D341Med (cell line): ENCODE measurements at regions not wholly inside any gene's neighbourhood (a gene's known extent, or its start where the extent isn't known, plus 50 kb on each side); places are given as distances from the start of the nearest gene placed in this dataset.
"Not testable (repeated sequence)": the region's sequence is repeated elsewhere in the genome, so short reads cannot be mapped to it uniquely, and the experiment has no call there.

Experiments used
- DNase-seq: peaks from one replicate; pipeline ENCODE4 v3.0.0; 2012; ENCODE audit warnings: low spot score

DNA sequence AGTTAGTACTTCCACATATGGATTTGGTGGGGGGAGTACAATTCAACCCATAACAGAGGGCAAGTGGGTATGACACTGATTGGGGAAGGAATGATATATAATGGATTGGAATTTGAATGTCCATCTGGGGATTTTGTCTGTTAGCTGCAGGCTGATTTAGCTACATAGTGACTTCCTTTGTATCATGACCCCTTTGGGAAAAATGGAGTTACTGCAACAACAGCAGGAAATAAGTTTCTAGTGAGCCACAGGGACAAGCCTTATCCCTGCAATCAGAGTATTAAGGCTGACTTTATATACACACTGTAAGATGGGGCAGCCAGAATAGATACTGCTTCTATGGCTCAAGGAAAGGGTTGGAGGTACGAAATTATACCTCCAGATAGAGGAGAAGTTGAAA is 404.4 kb upstream of the MEIS1 start:
- no peak for DNase-seq

- no peak for DNase-seq
These were observed 410.5 kb upstream of the MEIS1 start for GRCh38 chr2:66024391-66024790.

DNA sequence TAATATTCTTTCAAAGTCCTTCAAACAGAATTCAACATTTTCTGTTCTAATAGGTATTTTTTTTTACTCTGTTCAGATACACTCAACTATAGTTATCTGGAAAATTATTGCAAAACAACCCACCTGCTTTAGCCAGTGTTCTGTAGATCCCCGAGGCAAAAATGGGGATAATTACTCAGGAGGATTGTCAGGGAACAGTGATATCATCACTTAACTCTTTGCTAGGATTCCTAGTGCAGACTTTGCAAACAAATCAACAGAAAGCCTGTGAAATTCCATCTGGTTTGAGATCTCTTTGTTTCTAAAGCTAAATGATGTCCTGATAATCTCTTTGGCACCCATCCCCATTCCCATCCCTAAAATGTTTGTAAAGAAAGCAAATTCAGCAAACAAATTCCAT is 413.6 kb upstream of the MEIS1 start:
- no peak for DNase-seq

DNA sequence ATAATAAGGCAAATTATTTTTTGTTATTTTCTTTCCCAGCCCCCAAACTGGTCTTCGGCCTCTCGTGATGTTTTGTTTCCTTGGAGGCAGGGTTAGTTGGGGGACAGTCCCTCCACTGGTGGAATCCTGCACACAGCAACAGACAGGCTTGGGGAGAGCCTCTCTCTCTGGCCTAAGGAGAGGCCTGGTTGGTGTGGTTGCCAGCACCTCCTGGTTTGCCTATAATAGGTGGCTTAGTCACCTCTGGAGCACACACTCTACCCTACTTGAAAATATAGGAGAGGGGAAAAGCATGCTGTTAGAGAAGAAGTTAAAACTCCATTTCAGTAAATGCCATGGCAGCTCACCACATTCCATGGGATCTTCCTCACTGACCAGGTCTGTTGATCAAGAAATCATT is 417.2 kb upstream of the MEIS1 start:
- DNase-seq = no peak

GRCh38 chr2:66014450-66014849 is 420.5 kb upstream of the MEIS1 start:
- DNase-seq = no peak

- no peak for DNase-seq
These were observed 421.5 kb upstream of the MEIS1 start for GRCh38 chr2:66013456-66013855.

GRCh38 chr2:66003931-66004330 is 431.0 kb upstream of the MEIS1 start:
- DNase-seq = no peak

GRCh38 chr2:66001538-66001937 is 433.4 kb upstream of the MEIS1 start:
- DNase-seq = no peak

GRCh38 chr2:66000901-66001300 is 434.0 kb upstream of the MEIS1 start:
- no peak for DNase-seq

DNA sequence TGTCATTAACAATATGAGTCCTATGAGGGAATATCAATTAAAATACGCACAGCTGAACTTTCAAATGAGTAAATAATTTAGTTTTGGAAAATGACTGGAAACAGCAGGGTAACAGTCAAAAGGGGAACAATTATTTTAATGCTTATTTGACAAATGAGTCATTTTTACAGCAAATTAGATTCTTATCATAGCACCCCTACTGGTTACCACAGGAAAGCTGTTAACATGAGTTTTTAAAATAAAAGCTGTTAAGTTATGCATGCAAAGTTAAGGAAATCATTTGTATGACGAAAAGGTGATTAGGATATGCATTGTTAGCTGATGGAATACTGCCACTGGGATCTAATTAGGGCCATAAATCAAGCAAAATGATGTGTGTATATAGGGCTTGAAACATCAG is 435.1 kb upstream of the MEIS1 start:
- no peak for DNase-seq

DNA sequence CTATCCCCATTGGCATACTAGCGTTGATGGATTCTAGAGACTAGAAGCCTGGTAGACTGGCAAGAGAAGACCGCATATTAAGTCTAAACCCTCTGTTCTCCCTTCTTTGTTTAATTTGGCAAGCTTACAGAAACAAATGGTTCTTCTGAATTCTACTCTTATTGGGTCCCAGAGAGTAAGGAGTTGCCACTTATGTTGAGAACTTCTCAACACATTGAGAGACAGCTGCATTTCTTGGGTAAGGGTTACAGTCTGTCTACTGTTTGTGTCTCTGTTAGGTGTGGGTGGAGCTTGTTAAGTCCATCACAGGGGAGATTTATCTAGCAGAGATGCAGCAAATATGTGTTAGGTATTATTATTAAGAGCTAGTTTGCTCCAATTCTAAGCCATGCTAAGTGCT is 435.8 kb upstream of the MEIS1 start:
- no peak for DNase-seq

DNA sequence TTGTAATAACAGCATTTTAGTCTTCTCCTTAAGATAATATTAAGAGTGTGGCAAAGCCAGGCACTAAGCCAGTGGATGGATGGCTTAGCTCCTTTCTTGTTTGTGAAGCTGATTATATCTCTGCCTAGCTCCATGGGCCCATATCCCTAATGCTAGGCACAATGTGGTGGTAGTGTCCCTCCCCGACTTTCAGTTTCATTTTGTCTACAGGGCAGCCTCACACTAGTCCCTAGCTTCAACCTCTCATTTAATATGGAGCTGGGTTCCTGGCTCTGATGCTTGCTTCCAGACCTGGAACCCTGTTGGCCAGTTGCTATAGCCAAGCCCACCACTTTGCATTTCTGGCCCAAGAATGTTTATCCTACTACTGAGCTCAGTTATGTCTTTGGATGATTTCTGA is 437.0 kb upstream of the MEIS1 start:
- no peak for DNase-seq

GRCh38 chr2:65992198-65992554 is 442.7 kb upstream of the MEIS1 start:
- DNase-seq = no peak

- no peak for DNase-seq
These were observed 443.3 kb upstream of the MEIS1 start for GRCh38 chr2:65991381-65992197.

- no peak for DNase-seq
These were observed 448.9 kb upstream of the MEIS1 start for GRCh38 chr2:65985986-65986385.

DNA sequence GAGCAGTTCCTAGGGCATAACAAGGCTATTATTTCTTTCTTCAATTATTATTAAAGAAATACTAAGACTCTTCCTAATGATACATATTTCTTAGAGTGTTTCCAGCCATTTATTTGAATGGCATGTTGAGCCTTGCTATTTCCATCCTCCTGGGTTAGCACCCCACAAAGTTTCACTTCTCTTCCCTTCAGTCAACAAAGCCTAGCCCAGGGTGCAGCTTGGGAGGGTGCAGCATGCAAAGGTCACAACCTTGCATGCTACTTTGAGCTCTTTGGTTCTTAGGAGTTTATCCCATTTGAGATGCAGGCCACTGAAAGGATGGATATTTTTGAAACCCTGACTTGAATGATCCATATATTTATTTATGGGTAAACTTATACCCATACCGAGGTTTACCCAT is 454.4 kb upstream of the MEIS1 start:
- DNase-seq = no peak

- DNase-seq = no peak
These were observed 455.5 kb upstream of the MEIS1 start for GRCh38 chr2:65979446-65979845.

GRCh38 chr2:65974067-65974723 is 460.7 kb upstream of the MEIS1 start:
- DNase-seq = no peak

- DNase-seq = no peak
These were observed 465.8 kb upstream of the MEIS1 start for GRCh38 chr2:65969161-65969560.

- not testable (repeated sequence) for DNase-seq
These were observed 471.6 kb upstream of the MEIS1 start for GRCh38 chr2:65963303-65963702.

DNA sequence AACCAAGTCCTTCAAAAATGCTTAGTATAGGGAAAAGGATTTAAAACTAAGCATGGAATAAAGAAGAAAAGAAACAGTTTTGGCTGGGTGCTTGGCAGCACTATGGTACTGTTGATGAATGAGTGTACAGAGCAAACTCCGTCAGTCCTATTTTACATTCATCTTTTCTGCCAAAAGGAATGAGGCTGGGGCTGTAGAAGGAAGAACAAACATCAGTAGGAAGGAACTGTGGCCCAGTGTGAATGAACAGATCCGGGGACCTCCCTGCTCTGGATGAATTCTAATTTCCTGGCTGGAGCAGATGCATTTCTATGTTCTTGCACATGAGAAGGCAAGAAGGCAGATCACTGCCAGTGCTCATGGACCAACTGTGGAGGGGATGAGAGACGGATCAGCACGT is 474.0 kb upstream of the MEIS1 start:
- no peak for DNase-seq

- DNase-seq = no peak
These were observed 477.0 kb upstream of the MEIS1 start for GRCh38 chr2:65957886-65958285.

GRCh38 chr2:65957454-65957853 is 477.5 kb upstream of the MEIS1 start:
- DNase-seq = no peak

DNA sequence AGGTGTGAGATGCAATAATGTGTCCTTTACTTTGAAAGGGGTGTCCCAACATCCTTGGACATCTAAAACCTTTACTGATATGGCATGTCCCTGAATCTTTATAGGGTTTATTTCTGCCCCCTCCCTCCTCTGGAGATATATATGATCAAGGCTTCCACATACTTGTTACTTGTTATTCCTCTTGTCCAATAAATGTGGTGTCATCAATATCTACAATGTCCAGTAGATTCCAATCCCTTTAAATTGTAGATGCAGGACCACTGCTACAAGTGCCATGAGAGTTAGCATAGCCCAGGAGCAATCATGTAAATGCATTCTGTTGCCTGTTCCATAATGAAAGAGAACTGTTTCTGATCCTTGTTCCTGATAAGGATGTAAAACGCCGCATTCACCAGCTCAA is 479.7 kb upstream of the MEIS1 start:
- no peak for DNase-seq
